ENCODE measurements at regions not wholly inside any gene's neighbourhood (a gene's known extent, or its start where the extent isn't known, plus 50 kb on each side); places are given as distances from the start of the nearest gene placed in this dataset.

GRCh38 chr1:60911966-60912697, 170.2 kb upstream of the NFIA start:
- H4K20me1 ChIP-seq (ENCODE audit: insufficient read depth): no peaks in the 10 kb centered on the region
- H3F3A ChIP-seq (ENCODE audit: insufficient read depth, low read length, poor library complexity, severe bottlenecking): no peaks in the 10 kb centered on the region
- no peak overlapping the region for H3K4me3 ChIP-seq (ENCODE audit: low read length)
- no peaks in the 10 kb centered on the region for H3K9me2 ChIP-seq (ENCODE audit: insufficient read depth, low read length)
- no peak overlapping the region for H3K4me2 ChIP-seq (ENCODE audit: low read length)
- TF ChIP-seq POLR2AphosphoS5 (IDR thresholded peaks at IDR 0.05) (no peak), EP300 (conservative IDR thresholded peaks at IDR 0.05; ENCODE audit: poor library complexity, severe bottlenecking) (no peak), REST (IDR thresholded peaks at IDR 0.05; ENCODE audit: borderline replicate concordance) (no peak), MXI1 (conservative IDR thresholded peaks at IDR 0.05; ENCODE audit: poor library complexity, severe bottlenecking) (no peak), TAF1 (IDR thresholded peaks at IDR 0.05; ENCODE audit: low read depth) (no peak)
- H3K9me3 ChIP-seq (ENCODE audit: low read length): no peaks in the 10 kb centered on the region
- H3K36me3 ChIP-seq (ENCODE audit: insufficient read depth, low read length): no peaks in the 10 kb centered on the region
- no peaks in the 10 kb centered on the region for H3K27me3 ChIP-seq (ENCODE audit: insufficient read depth, low read depth, low read length)
- no peak overlapping the region for H3K9ac ChIP-seq (ENCODE audit: low read length)
- no peaks in the 10 kb centered on the region for H3K79me2 ChIP-seq (replicated peaks; ENCODE audit: insufficient read depth, low read length)
- H2AFZ ChIP-seq (ENCODE audit: low read depth, low read length): no peak overlapping the region
- H3K27ac ChIP-seq (ENCODE audit: low read length): no peak overlapping the region

- H3K27me3 ChIP-seq (ENCODE audit: insufficient read depth, low read depth, low read length): no peaks in the 10 kb centered on the region
- no peak overlapping the region for H2AFZ ChIP-seq (ENCODE audit: low read depth, low read length)
- no peak overlapping the region for H3K9ac ChIP-seq (ENCODE audit: low read length)
- no peak overlapping the region for H3K27ac ChIP-seq (ENCODE audit: low read length)
- no peak overlapping the region for H3K4me2 ChIP-seq (ENCODE audit: low read length)
- no peaks in the 10 kb centered on the region for H3K9me2 ChIP-seq (ENCODE audit: insufficient read depth, low read length)
- TF ChIP-seq POLR2AphosphoS5 (IDR thresholded peaks at IDR 0.05) (no peak), MXI1 (conservative IDR thresholded peaks at IDR 0.05; ENCODE audit: poor library complexity, severe bottlenecking) (no peak), EP300 (conservative IDR thresholded peaks at IDR 0.05; ENCODE audit: poor library complexity, severe bottlenecking) (no peak), SMC3 (conservative IDR thresholded peaks at IDR 0.05; ENCODE audit: poor library complexity) (no peak), REST (IDR thresholded peaks at IDR 0.05; ENCODE audit: borderline replicate concordance) (no peak), RAD21 (conservative IDR thresholded peaks at IDR 0.05) (no peak), TAF1 (IDR thresholded peaks at IDR 0.05; ENCODE audit: low read depth) (no peak), EZH2 (IDR thresholded peaks at IDR 0.05; ENCODE audit: borderline replicate concordance, insufficient read depth, low read length, poor library complexity, severe bottlenecking) (no peak), CTCF (IDR thresholded peaks at IDR 0.05; ENCODE audit: poor library complexity, severe bottlenecking) (no peak)
- no peaks in the 10 kb centered on the region for H3K9me3 ChIP-seq (ENCODE audit: low read length)
- no peaks in the 10 kb centered on the region for H3K36me3 ChIP-seq (ENCODE audit: insufficient read depth, low read length)
- H3K79me2 ChIP-seq (replicated peaks; ENCODE audit: insufficient read depth, low read length): no peaks in the 10 kb centered on the region
- no peaks in the 10 kb centered on the region for H3F3A ChIP-seq (ENCODE audit: insufficient read depth, low read length, poor library complexity, severe bottlenecking)
- no peaks in the 10 kb centered on the region for H4K20me1 ChIP-seq (ENCODE audit: insufficient read depth)
- no peak overlapping the region for H3K4me3 ChIP-seq (ENCODE audit: low read length)
These were observed 174.2 kb upstream of the NFIA start for GRCh38 chr1:60908159-60908558.
